22Rv1 (cell line): ENCODE measurements at regions not wholly inside any gene's neighbourhood (a gene's known extent, or its start where the extent isn't known, plus 50 kb on each side); places are given as distances from the start of the nearest gene placed in this dataset.

ENCODE experiments used
- H3K27ac ChIP-seq: fragments of 450-650 bp; 2 replicates; pipeline ENCODE4 v1.5.1; 2017
- CTCF ChIP-seq: fragments of 450-650 bp; IDR thresholded peaks from 2 replicates; pipeline ENCODE4 v1.5.1; 2017; ENCODE audit warnings: mild to moderate bottlenecking
- ZFX ChIP-seq: fragments of 450-650 bp; IDR thresholded peaks from 2 replicates; pipeline ENCODE4 v1.6.1; 2017; ENCODE audit warnings: antibody characterized with exemption, borderline replicate concordance

GRCh38 chr13:73948848-73949529 lies 185.2 kb downstream of the KLF12 start:
- no peak overlapping the region for H3K27ac ChIP-seq
- no peak for TF ChIP-seq ZFX
- TF ChIP-seq CTCF: no peak

- no peak overlapping the region for H3K27ac ChIP-seq
Measured at GRCh38 chr13:73945871-73946270, 188.3 kb downstream of the KLF12 start.

GRCh38 chr13:73945382-73945781 lies 188.8 kb downstream of the KLF12 start:
- H3K27ac ChIP-seq: no peak overlapping the region
- TF ChIP-seq ZFX: no peak
- no peak for TF ChIP-seq CTCF

More at GRCh38 chr13:73945871-73946270, 188.3 kb downstream of the KLF12 start:
- no peak for TF ChIP-seq ZFX
- no peak for TF ChIP-seq CTCF

GRCh38 chr13:73943965-73944233 lies 190.3 kb downstream of the KLF12 start:
- H3K27ac ChIP-seq: no peak overlapping the region
- TF ChIP-seq ZFX (no peak), CTCF (no peak)

GRCh38 chr13:73943137-73943964 lies 190.9 kb downstream of the KLF12 start:
- TF ChIP-seq CTCF (no peak), ZFX (no peak)

GRCh38 chr13:73941752-73942151 lies 192.5 kb downstream of the KLF12 start:
- TF ChIP-seq CTCF: no peak
- H3K27ac ChIP-seq: no peak overlapping the region

More at GRCh38 chr13:73943137-73943964, 190.9 kb downstream of the KLF12 start:
- no peak overlapping the region for H3K27ac ChIP-seq

- H3K27ac ChIP-seq: no peak overlapping the region
- TF ChIP-seq CTCF (no peak), ZFX (no peak)
Measured at GRCh38 chr13:73940098-73940497, 194.1 kb downstream of the KLF12 start.
